Mesothelial cell of epicardium (in vitro differentiated cells): ENCODE measurements at regions not wholly inside any gene's neighbourhood (a gene's known extent, or its start where the extent isn't known, plus 50 kb on each side); places are given as distances from the start of the nearest gene placed in this dataset.

ENCODE experiments used
- DNase-seq, 2 experiments: peaks; one replicate each; pipeline ENCODE4 v3.0.0; 2021; ENCODE audit warnings: low spot score in 2 of 2; ENCODE audit not compliant: unreplicated experiment in 2 of 2
- H3K27ac Mint-ChIP-seq: 2 replicates; pipeline ENCODE4 v1.8.0; 2021; ENCODE audit warnings: mixed read lengths
- H3K27me3 Mint-ChIP-seq: 2 replicates; pipeline ENCODE4 v1.8.0; 2021; ENCODE audit warnings: low read depth, mixed read lengths
- H3K36me3 Mint-ChIP-seq: 2 replicates; pipeline ENCODE4 v1.8.0; 2021; ENCODE audit warnings: mixed read lengths
- H3K4me1 Mint-ChIP-seq: 2 replicates; pipeline ENCODE4 v1.8.0; 2021; ENCODE audit warnings: mixed read lengths
- H3K4me3 Mint-ChIP-seq: 2 replicates; pipeline ENCODE4 v1.8.0; 2021; ENCODE audit warnings: mild to moderate bottlenecking, moderate library complexity, mixed read lengths
- H3K9me3 Mint-ChIP-seq: 2 replicates; pipeline ENCODE4 v1.8.0; 2021; ENCODE audit warnings: mixed read lengths
- TF ChIP-seq, protein P1 (sequence below): fragments of 200-600 bp; sonication (generic); IDR thresholded peaks from one replicate; pipeline ENCODE4 v1.5.0; 2021; ENCODE audit warnings: antibody characterized with exemption; ENCODE audit not compliant: unreplicated experiment

DNA sequence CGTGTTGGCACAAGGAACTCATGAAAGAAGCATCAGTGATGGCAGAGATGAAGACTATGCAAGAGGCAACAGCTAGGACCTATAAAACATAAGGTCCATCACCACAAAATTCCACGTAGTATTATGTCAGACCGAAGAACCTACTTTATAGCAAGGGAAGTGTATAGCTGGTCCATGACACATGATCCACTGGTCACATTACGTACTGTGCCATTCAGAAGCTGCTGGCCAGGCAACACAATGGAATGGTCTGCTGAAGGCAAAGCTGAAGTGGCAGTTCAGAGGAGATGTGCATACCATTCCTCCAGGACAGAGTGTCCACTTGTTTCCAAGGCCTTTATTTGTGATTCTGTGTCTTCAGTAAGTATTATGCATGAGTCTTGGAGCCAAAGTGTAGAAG is 215.5 kb upstream of the UGT8 start:
- no peak overlapping the region for H3K4me3 Mint-ChIP-seq
- DNase-seq, result no peak
- no peak overlapping the region for H3K27ac Mint-ChIP-seq
- no peaks in the 10 kb centered on the region for H3K36me3 Mint-ChIP-seq
- H3K27me3 Mint-ChIP-seq, result no peaks in the 10 kb centered on the region
- H3K4me1 Mint-ChIP-seq, result no peaks in the 10 kb centered on the region
- TF ChIP-seq, protein P1, sequence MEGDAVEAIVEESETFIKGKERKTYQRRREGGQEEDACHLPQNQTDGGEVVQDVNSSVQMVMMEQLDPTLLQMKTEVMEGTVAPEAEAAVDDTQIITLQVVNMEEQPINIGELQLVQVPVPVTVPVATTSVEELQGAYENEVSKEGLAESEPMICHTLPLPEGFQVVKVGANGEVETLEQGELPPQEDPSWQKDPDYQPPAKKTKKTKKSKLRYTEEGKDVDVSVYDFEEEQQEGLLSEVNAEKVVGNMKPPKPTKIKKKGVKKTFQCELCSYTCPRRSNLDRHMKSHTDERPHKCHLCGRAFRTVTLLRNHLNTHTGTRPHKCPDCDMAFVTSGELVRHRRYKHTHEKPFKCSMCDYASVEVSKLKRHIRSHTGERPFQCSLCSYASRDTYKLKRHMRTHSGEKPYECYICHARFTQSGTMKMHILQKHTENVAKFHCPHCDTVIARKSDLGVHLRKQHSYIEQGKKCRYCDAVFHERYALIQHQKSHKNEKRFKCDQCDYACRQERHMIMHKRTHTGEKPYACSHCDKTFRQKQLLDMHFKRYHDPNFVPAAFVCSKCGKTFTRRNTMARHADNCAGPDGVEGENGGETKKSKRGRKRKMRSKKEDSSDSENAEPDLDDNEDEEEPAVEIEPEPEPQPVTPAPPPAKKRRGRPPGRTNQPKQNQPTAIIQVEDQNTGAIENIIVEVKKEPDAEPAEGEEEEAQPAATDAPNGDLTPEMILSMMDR, result no peak
- no peaks in the 10 kb centered on the region for H3K9me3 Mint-ChIP-seq

DNA sequence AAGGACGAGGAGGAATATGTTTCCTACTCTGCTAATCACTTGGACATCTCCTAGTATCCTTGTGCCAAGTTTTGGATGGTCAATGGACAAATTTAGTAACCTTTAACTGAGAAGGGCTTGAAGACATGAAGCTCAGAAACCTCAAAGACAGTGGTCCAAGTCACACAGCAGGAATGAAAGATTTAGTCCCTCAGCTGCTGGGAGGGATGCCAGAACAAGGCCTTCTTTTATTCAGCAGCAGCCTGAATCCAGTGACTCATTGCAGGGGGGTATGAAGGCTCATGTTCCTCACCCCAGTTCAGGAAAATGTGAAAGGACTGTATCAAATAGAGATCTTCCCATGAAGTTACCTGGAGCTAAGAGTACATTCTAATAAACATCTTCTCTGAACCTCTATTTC is 214.9 kb upstream of the UGT8 start:
- TF ChIP-seq, protein P1, result no peak
- Mint-ChIP-seq H3K4me3 (no peak overlapping the region), H3K27ac (no peak overlapping the region), H3K36me3 (no peaks in the 10 kb centered on the region), H3K27me3 (no peaks in the 10 kb centered on the region), H3K9me3 (no peaks in the 10 kb centered on the region), H3K4me1 (no peaks in the 10 kb centered on the region)
- DNase-seq, result no peak

DNA sequence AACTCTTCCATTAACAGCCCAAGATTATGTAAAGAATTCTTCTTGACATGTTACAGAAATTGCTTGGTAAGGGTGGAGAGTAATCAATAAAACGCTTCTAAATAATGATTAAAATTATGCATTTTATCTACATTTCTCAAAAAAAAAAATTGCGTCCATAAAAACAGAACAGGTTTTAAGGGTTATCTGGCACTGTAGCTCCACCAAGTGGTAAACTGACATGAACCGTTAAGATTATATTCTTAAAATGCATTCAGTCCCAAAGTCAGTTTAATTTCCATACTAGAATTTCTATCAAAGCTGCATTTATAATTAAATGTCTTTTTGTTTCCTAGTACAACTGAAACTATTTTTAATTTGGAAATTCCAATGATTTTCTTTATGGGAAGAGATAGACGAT is 214.0 kb upstream of the UGT8 start:
- no peak overlapping the region for H3K27ac Mint-ChIP-seq
- H3K4me1 Mint-ChIP-seq, result no peaks in the 10 kb centered on the region
- H3K27me3 Mint-ChIP-seq, result peaks cover 4% of the 10 kb centered on the region
- DNase-seq, result no peak
- H3K36me3 Mint-ChIP-seq, result no peaks in the 10 kb centered on the region
- H3K9me3 Mint-ChIP-seq, result no peaks in the 10 kb centered on the region
- TF ChIP-seq, protein P1, result peak; percentile 48
- no peak overlapping the region for H3K4me3 Mint-ChIP-seq

DNA sequence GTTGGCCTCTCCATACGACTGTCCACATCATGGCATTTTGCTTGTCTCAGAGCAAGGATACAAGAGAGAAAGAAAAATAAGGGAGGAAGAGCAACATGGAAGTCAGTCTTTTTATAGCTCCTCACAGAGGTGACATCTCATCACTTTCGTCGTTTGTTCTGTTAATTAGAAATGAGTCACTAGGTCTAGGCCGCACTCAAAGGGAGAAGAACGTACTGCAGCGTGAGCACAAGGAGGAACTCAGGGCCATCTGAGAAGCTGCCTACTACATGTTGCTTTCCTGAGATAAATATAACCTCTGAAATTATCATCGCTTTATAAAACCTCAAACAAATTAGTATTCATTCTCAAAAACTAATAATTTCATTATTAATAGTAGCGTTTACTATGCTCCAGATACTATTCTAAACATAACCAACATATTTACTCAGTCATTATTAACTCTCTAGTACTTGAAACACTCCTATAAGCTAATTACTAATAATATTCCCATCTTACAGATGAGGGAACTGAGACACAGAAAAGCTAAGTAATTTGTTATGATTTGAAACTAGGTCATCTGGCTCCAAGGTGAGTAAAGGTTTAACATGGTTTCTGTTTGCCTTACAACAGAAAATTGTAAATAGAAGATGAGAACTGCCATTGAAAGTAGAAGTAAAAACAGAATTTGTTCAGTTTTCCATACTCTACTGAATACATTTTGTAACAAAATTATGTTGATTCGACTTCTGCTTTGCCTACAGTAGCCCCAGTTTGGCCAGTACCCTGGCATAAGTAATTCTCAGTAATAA is 213.2 kb upstream of the UGT8 start:
- TF ChIP-seq, protein P1, result no peak
- Mint-ChIP-seq H3K4me1 (no peaks in the 10 kb centered on the region), H3K27me3 (peaks cover 4% of the 10 kb centered on the region), H3K36me3 (no peaks in the 10 kb centered on the region), H3K27ac (no peak overlapping the region), H3K4me3 (no peak overlapping the region), H3K9me3 (no peaks in the 10 kb centered on the region)
- no peak for DNase-seq

DNA sequence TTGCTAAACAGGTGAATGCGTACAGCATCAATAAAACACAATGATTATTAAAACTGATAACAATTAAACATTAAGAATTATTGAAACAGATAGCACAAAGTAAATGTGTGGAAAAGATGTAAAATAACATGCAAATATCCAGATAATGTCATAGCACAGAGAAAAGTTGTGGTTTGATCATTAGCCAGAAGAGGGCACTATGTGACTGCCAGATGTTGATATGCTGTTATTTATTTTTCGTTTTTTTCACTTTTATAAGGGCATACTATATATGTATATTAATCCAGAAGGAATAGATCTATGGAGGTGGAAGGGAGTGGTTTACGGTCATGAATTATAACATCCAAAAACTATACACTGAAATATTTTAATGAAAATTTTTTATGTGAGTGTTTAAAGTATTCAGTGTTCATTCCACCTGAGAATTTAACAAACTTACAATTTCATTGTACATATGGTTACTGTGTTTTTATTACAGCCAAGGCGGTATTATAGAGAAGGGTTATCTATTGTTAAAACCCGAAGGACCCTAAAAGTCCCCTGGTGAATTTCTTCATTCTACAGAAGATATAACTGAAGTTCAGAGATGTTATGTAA is 211.9 kb upstream of the UGT8 start:
- TF ChIP-seq, protein P1, result peak; percentile 74
- no peak for DNase-seq
- Mint-ChIP-seq H3K36me3 (no peaks in the 10 kb centered on the region), H3K9me3 (no peaks in the 10 kb centered on the region), H3K27me3 (peaks cover 4% of the 10 kb centered on the region), H3K4me1 (no peaks in the 10 kb centered on the region), H3K4me3 (no peak overlapping the region), H3K27ac (no peak overlapping the region)
